ENCODE measurements at regions not wholly inside any gene's neighbourhood (a gene's known extent, or its start where the extent isn't known, plus 50 kb on each side); places are given as distances from the start of the nearest gene placed in this dataset.

DNA sequence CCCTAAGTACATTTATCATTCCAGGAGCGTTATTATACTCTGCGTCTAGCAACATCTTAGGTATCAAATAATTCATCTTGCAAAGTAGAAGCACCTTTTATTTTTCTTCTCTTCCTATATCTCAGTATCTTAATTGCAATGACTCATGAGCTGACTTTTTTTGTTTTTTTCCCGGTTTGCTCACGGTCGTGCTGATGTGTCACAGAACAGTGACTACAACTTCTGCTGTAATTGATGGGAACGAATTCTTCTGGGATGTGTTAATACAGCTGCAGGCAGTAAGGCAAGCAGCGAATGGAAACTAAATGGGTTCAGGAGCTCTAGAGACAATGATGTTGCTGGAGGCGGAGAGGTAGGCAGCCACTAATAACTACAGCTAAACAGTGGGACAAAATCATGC is 89.8 kb upstream of the TMPRSS15 start:
- DNase-seq, result peak; percentile 75
- Histone ChIP-seq H3K14ac (ENCODE audit: low read length in 2 of 2) (no peak overlapping the region), H2AK5ac (ENCODE audit: low read length, severe bottlenecking) (no peak overlapping the region), H3K9ac (ENCODE audit: low read length) (no peak overlapping the region), H3K18ac (ENCODE audit: low read depth in 1 of 2, low read length in 2 of 2) (no peak overlapping the region), H2BK15ac (ENCODE audit: low read depth, poor library complexity, severe bottlenecking) (no peak overlapping the region), H3K79me1 (replicated peaks; ENCODE audit: low read length, poor library complexity, severe bottlenecking) (no peaks in the 10 kb centered on the region), H3K36me3 (ENCODE audit: control insufficient read depth in 1 of 2, insufficient read depth in 2 of 2, low read depth in 1 of 2, low read length in 2 of 2) (no peaks in the 10 kb centered on the region), H3K4me3 (ENCODE audit: insufficient read depth in 1 of 2, low read depth in 1 of 2, low read length in 2 of 2) (no peak overlapping the region), H2BK120ac (ENCODE audit: low read depth, low read length) (no peak overlapping the region), H2BK12ac (ENCODE audit: low read length in 2 of 2) (no peak overlapping the region), H4K91ac (ENCODE audit: low read length) (no peak overlapping the region), H2AFZ (ENCODE audit: low read depth, low read length) (no peak overlapping the region), H3K4ac (ENCODE audit: low read depth in 1 of 2, low read length in 2 of 2) (no peak overlapping the region), H2BK5ac (ENCODE audit: low read depth, low read length, poor library complexity, severe bottlenecking) (no peak overlapping the region), H3K4me1 (ENCODE audit: control insufficient read depth, insufficient read depth, low read depth, low read length) (no peaks in the 10 kb centered on the region), H3K27me3 (ENCODE audit: control insufficient read depth in 1 of 2, insufficient read depth in 1 of 2, low read length in 2 of 2) (no peaks in the 10 kb centered on the region), H4K8ac (ENCODE audit: low read length) (no peak overlapping the region), H3K23ac (ENCODE audit: low read length in 2 of 2) (no peak overlapping the region), H3K4me2 (ENCODE audit: low read length, poor library complexity, severe bottlenecking) (no peak overlapping the region), H3K9me3 (ENCODE audit: control insufficient read depth, low read length) (no peaks in the 10 kb centered on the region), H3K27ac (ENCODE audit: low read length, poor library complexity, severe bottlenecking) (peak overlapping the region; percentile 65)
- WGBS, result 15% methylated on average over 7 of the region's 8 CpGs

GRCh38 chr21:18495523-18495922 is 91.9 kb upstream of the TMPRSS15 start:
- no peak overlapping the region for H2BK12ac ChIP-seq (ENCODE audit: low read length in 2 of 2)
- WGBS, result no CpG with 5 or more reads among the region's 1 CpG
- no peak overlapping the region for H3K14ac ChIP-seq (ENCODE audit: low read length in 2 of 2)
- no peak overlapping the region for H4K91ac ChIP-seq (ENCODE audit: low read length)
- H4K8ac ChIP-seq (ENCODE audit: low read length), result no peak overlapping the region
- no peaks in the 10 kb centered on the region for H3K4me1 ChIP-seq (ENCODE audit: control insufficient read depth, insufficient read depth, low read depth, low read length)
- H2AFZ ChIP-seq (ENCODE audit: low read depth, low read length), result no peak overlapping the region
- H3K27me3 ChIP-seq (ENCODE audit: control insufficient read depth in 1 of 2, insufficient read depth in 1 of 2, low read length in 2 of 2), result no peaks in the 10 kb centered on the region
- H3K9me3 ChIP-seq (ENCODE audit: control insufficient read depth, low read length), result no peaks in the 10 kb centered on the region
- H3K18ac ChIP-seq (ENCODE audit: low read depth in 1 of 2, low read length in 2 of 2), result no peak overlapping the region
- no peaks in the 10 kb centered on the region for H3K36me3 ChIP-seq (ENCODE audit: control insufficient read depth in 1 of 2, insufficient read depth in 2 of 2, low read depth in 1 of 2, low read length in 2 of 2)
- H3K79me1 ChIP-seq (replicated peaks; ENCODE audit: low read length, poor library complexity, severe bottlenecking), result no peaks in the 10 kb centered on the region
- H2BK120ac ChIP-seq (ENCODE audit: low read depth, low read length), result no peak overlapping the region
- no peak overlapping the region for H2BK5ac ChIP-seq (ENCODE audit: low read depth, low read length, poor library complexity, severe bottlenecking)
- no peak overlapping the region for H3K4me3 ChIP-seq (ENCODE audit: insufficient read depth in 1 of 2, low read depth in 1 of 2, low read length in 2 of 2)
- no peak overlapping the region for H3K4ac ChIP-seq (ENCODE audit: low read depth in 1 of 2, low read length in 2 of 2)
- no peak overlapping the region for H3K9ac ChIP-seq (ENCODE audit: low read length)
- no peak overlapping the region for H2AK5ac ChIP-seq (ENCODE audit: low read length, severe bottlenecking)
- H3K4me2 ChIP-seq (ENCODE audit: low read length, poor library complexity, severe bottlenecking), result no peak overlapping the region
- no peak overlapping the region for H3K23ac ChIP-seq (ENCODE audit: low read length in 2 of 2)
- DNase-seq, result no peak
- no peak overlapping the region for H3K27ac ChIP-seq (ENCODE audit: low read length, poor library complexity, severe bottlenecking)
- no peak overlapping the region for H2BK15ac ChIP-seq (ENCODE audit: low read depth, poor library complexity, severe bottlenecking)

DNA sequence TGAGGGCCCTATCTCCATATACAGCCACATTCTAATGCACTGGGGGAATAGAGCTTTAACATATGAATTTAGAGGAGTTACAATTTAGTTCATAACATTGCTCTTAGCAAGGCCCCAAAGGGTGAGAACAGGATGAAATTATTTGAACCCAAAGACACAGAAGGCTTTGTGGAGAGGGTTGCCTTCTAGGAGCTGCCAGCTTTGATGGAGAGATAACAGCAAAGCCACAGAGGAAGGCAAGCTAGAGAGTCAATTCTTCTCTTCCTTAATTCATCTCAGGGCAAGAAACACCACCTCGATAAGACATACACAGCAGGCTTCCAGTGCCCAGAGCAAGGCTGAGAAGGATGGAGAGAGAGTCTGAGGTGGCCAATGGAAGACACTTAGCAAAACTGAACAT is 94.8 kb upstream of the TMPRSS15 start:
- Histone ChIP-seq H3K79me1 (replicated peaks; ENCODE audit: low read length, poor library complexity, severe bottlenecking) (no peaks in the 10 kb centered on the region), H4K8ac (ENCODE audit: low read length) (no peak overlapping the region), H2BK5ac (ENCODE audit: low read depth, low read length, poor library complexity, severe bottlenecking) (no peak overlapping the region), H3K4me1 (ENCODE audit: control insufficient read depth, insufficient read depth, low read depth, low read length) (no peaks in the 10 kb centered on the region), H3K9me3 (ENCODE audit: control insufficient read depth, low read length) (no peaks in the 10 kb centered on the region), H3K27me3 (ENCODE audit: control insufficient read depth in 1 of 2, insufficient read depth in 1 of 2, low read length in 2 of 2) (no peaks in the 10 kb centered on the region), H3K18ac (ENCODE audit: low read depth in 1 of 2, low read length in 2 of 2) (no peak overlapping the region), H3K4me2 (ENCODE audit: low read length, poor library complexity, severe bottlenecking) (no peak overlapping the region), H2AFZ (ENCODE audit: low read depth, low read length) (no peak overlapping the region), H4K91ac (ENCODE audit: low read length) (no peak overlapping the region), H3K27ac (ENCODE audit: low read length, poor library complexity, severe bottlenecking) (no peak overlapping the region), H3K4ac (ENCODE audit: low read depth in 1 of 2, low read length in 2 of 2) (no peak overlapping the region), H2BK12ac (ENCODE audit: low read length in 2 of 2) (no peak overlapping the region), H3K23ac (ENCODE audit: low read length in 2 of 2) (no peak overlapping the region), H2BK120ac (ENCODE audit: low read depth, low read length) (no peak overlapping the region), H3K4me3 (ENCODE audit: insufficient read depth in 1 of 2, low read depth in 1 of 2, low read length in 2 of 2) (no peak overlapping the region), H3K36me3 (ENCODE audit: control insufficient read depth in 1 of 2, insufficient read depth in 2 of 2, low read depth in 1 of 2, low read length in 2 of 2) (no peaks in the 10 kb centered on the region), H3K9ac (ENCODE audit: low read length) (no peak overlapping the region), H3K14ac (ENCODE audit: low read length in 2 of 2) (no peak overlapping the region), H2BK15ac (ENCODE audit: low read depth, poor library complexity, severe bottlenecking) (no peak overlapping the region), H2AK5ac (ENCODE audit: low read length, severe bottlenecking) (no peak overlapping the region)
- DNase-seq, result no peak
- WGBS, result no CpG with 5 or more reads among the region's 1 CpG

DNA sequence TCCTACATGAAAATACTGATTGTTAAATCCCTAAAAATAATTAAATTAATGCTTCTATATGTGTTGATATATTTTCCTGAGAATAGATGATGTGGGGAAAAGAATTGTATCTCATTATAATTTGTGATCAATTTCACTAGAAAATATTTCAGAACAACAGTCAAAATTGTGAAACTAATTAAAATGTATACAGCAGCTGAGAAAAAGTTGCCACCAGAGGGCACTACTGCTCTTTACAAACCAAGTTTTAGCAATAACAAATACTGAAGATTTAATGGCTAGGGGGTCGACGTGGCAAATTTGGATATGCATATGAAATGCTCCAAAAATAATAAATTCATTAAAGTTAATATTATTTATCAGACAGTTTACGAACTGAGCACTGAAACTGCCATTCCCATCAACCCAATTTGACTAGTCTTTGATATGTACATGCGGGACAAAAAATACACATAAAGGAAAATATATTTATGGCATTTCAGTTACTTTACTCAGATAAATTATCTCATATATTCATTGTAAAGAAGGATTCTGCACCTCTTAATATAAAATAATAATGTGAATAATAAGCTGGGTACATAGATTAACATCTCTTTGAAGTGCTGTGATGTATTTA is 96.3 kb upstream of the TMPRSS15 start:
- Histone ChIP-seq H2AFZ (ENCODE audit: low read depth, low read length) (no peak overlapping the region), H3K23ac (ENCODE audit: low read length in 2 of 2) (no peak overlapping the region), H3K9me3 (ENCODE audit: control insufficient read depth, low read length) (no peaks in the 10 kb centered on the region)

More for the DNA sequence above, 96.3 kb upstream of the TMPRSS15 start:
- Histone ChIP-seq H3K27me3 (ENCODE audit: control insufficient read depth in 1 of 2, insufficient read depth in 1 of 2, low read length in 2 of 2) (no peaks in the 10 kb centered on the region), H2BK15ac (ENCODE audit: low read depth, poor library complexity, severe bottlenecking) (no peak overlapping the region), H4K8ac (ENCODE audit: low read length) (no peak overlapping the region), H3K4me2 (ENCODE audit: low read length, poor library complexity, severe bottlenecking) (no peak overlapping the region), H3K4ac (ENCODE audit: low read depth in 1 of 2, low read length in 2 of 2) (no peak overlapping the region), H3K14ac (ENCODE audit: low read length in 2 of 2) (no peak overlapping the region), H3K9ac (ENCODE audit: low read length) (no peak overlapping the region), H3K4me3 (ENCODE audit: insufficient read depth in 1 of 2, low read depth in 1 of 2, low read length in 2 of 2) (no peak overlapping the region), H3K27ac (ENCODE audit: low read length, poor library complexity, severe bottlenecking) (no peak overlapping the region), H2BK5ac (ENCODE audit: low read depth, low read length, poor library complexity, severe bottlenecking) (no peak overlapping the region), H2BK12ac (ENCODE audit: low read length in 2 of 2) (no peak overlapping the region), H3K79me1 (replicated peaks; ENCODE audit: low read length, poor library complexity, severe bottlenecking) (no peaks in the 10 kb centered on the region), H2BK120ac (ENCODE audit: low read depth, low read length) (no peak overlapping the region), H3K36me3 (ENCODE audit: control insufficient read depth in 1 of 2, insufficient read depth in 2 of 2, low read depth in 1 of 2, low read length in 2 of 2) (no peaks in the 10 kb centered on the region), H4K91ac (ENCODE audit: low read length) (no peak overlapping the region), H2AK5ac (ENCODE audit: low read length, severe bottlenecking) (no peak overlapping the region), H3K4me1 (ENCODE audit: control insufficient read depth, insufficient read depth, low read depth, low read length) (no peaks in the 10 kb centered on the region), H3K18ac (ENCODE audit: low read depth in 1 of 2, low read length in 2 of 2) (no peak overlapping the region)
- DNase-seq, result peak; percentile 53
- WGBS, result no CpG with 5 or more reads among the region's 4 CpGs

Data from mesenchymal stem cell (in vitro differentiated cells and primary cell).